GM12892 (cell line): ENCODE measurements at regions not wholly inside any gene's neighbourhood (a gene's known extent, or its start where the extent isn't known, plus 50 kb on each side); places are given as distances from the start of the nearest gene placed in this dataset.

ENCODE experiments used
- DNase-seq: peaks from one replicate; pipeline ENCODE4 v3.0.0; 2011; ENCODE audit not compliant: insufficient read length
- FAIRE-seq: peaks from 2 replicates; lab custom pipeline; 2011; peaks lifted over from hg19 to GRCh38; lab: Jason Lieb, UNC
- POLR2A ChIP-seq: IDR thresholded peaks from 2 replicates; pipeline ENCODE4 v1.6.1; 2011; ENCODE audit warnings: low read depth, low read length, control low read depth
- POLR2AphosphoS5 ChIP-seq: IDR thresholded peaks from 2 replicates; pipeline ENCODE4 v1.6.1; 2011; ENCODE audit warnings: low read depth, low read length, control low read depth
- TAF1 ChIP-seq: IDR thresholded peaks from 2 replicates; pipeline ENCODE4 v1.6.1; 2011; ENCODE audit warnings: low read depth, mild to moderate bottlenecking, control low read depth, low read length, borderline replicate concordance

GRCh38 chr2:234745347-234745746, 206.5 kb upstream of the SH3BP4 start:
- FAIRE-seq (no peak), DNase-seq (no peak)
- TF ChIP-seq POLR2A (no peak), POLR2AphosphoS5 (no peak), TAF1 (no peak)

GRCh38 chr2:234741976-234742375, 209.8 kb upstream of the SH3BP4 start:
- no peak for TF ChIP-seq POLR2AphosphoS5
- TF ChIP-seq POLR2A, result no peak
- TF ChIP-seq TAF1, result no peak
- DNase-seq, result no peak
- FAIRE-seq, result no peak

DNA sequence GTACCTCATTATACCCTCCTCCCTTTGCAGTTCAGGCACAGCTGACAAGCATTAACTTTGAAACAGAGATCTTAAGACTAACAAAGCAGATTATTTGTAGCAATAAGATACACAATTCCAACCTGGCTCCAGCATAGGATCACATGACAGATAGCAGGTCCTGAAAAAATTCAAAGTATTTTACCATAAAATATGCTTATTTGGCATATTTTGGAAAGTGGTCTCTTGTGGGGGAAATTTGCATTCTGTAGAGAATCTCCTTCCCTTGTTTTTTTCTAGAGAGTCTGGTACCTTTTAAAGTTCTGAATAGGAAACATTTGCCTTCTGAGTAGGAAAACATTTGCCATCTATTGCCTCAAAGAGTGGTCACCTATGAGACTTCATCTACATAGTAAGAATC, 212.8 kb upstream of the SH3BP4 start:
- TF ChIP-seq POLR2A (no peak), POLR2AphosphoS5 (no peak), TAF1 (no peak)
- FAIRE-seq (no peak), DNase-seq (no peak)

GRCh38 chr2:234735829-234736228, 216.0 kb upstream of the SH3BP4 start:
- no peak for TF ChIP-seq TAF1
- TF ChIP-seq POLR2AphosphoS5, result no peak
- no peak for TF ChIP-seq POLR2A
- FAIRE-seq, result no peak
- no peak for DNase-seq

- FAIRE-seq (no peak), DNase-seq (no peak)
- TF ChIP-seq TAF1 (no peak), POLR2A (no peak), POLR2AphosphoS5 (no peak)
Observed at GRCh38 chr2:234733795-234734600, 217.8 kb upstream of the SH3BP4 start.

DNA sequence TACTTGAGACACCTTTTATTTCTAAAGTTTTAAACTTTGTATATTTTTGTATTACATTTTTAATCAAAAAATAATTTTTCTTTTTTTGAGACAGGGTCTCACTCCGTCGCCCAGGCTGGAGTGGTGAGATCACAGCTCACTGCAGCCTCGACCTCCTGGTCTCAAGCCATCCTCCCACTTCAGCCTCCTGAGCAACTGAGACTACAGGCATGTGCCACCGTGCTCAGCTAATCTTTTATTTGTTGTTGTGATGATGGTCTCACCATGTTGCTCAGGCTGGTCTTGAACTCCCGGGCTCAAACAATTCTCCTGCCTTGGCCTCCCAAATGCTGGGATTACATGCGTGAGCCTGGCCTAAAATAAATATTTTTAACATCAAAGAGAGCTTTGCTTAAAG, 218.7 kb upstream of the SH3BP4 start:
- TF ChIP-seq POLR2A, result no peak
- no peak for TF ChIP-seq POLR2AphosphoS5
- TF ChIP-seq TAF1, result no peak
- FAIRE-seq (no peak), DNase-seq (no peak)

GRCh38 chr2:234732404-234733092, 219.3 kb upstream of the SH3BP4 start:
- FAIRE-seq (no peak), DNase-seq (no peak)
- TF ChIP-seq POLR2A (no peak), POLR2AphosphoS5 (no peak), TAF1 (no peak)

- TF ChIP-seq TAF1 (no peak), POLR2A (no peak), POLR2AphosphoS5 (no peak)
- DNase-seq, result no peak
- no peak for FAIRE-seq
Observed at GRCh38 chr2:234731236-234731635, 220.6 kb upstream of the SH3BP4 start.

GRCh38 chr2:234730066-234730640, 221.7 kb upstream of the SH3BP4 start:
- FAIRE-seq, result no peak
- no peak for TF ChIP-seq POLR2A
- no peak for TF ChIP-seq POLR2AphosphoS5
- TF ChIP-seq TAF1, result no peak
- no peak for DNase-seq

GRCh38 chr2:234725528-234726264, 226.1 kb upstream of the SH3BP4 start:
- no peak for DNase-seq
- no peak for TF ChIP-seq POLR2A
- TF ChIP-seq POLR2AphosphoS5, result no peak
- no peak for TF ChIP-seq TAF1
- FAIRE-seq, result no peak

DNA sequence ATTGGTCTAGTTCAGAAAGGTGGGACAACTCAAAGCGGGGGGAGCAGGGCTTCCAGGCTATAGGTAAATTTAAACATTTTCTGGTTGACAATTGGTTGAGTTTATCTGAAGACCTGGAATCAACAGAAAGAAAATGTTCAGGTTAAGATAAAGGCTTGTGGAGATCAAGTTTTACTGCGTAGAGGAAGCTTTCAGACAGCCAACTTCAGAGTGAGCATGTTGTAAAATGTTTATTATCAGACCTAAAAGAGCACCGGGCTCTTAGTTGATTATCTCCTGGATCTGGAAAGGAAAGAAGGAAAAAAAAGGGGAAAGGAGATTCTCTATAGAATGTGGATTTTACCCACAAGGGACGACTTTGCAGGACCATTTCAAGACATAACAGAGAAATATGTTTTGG, 227.0 kb upstream of the SH3BP4 start:
- FAIRE-seq (no peak), DNase-seq (no peak)
- no peak for TF ChIP-seq TAF1
- TF ChIP-seq POLR2A, result no peak
- TF ChIP-seq POLR2AphosphoS5, result no peak

DNA sequence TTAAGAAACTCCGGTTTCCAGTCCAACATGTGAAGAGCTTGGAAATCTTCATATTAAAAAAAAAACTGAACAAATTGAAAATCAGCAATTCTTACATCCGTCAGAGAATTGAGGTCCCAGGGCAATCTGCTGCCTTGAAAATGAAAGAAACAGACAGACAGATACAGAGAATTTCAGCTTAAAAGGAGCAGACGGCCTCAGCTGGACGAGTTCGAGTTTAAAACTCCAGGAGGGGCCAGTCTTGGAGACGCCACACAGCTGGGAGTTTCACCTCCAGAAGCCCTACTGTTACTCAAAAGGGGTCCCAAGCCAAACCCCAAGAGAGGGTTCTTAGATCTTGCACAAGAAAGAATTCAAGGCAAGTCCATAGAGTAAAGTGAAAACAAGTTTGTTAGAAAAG, 226.5 kb upstream of the ARL4C start:
- FAIRE-seq (no peak), DNase-seq (no peak)
- TF ChIP-seq POLR2AphosphoS5, result no peak
- no peak for TF ChIP-seq POLR2A
- TF ChIP-seq TAF1, result no peak
